Large intestine (tissue), 3 donors: ENCODE measurements at regions not wholly inside any gene's neighbourhood (a gene's known extent, or its start where the extent isn't known, plus 50 kb on each side); places are given as distances from the start of the nearest gene placed in this dataset.
A peak's percentile ranks its signal among the peaks of the same experiment; 100 is the strongest.
"Not testable (repeated sequence)": the region's sequence is repeated elsewhere in the genome, so short reads cannot be mapped to it uniquely, and the experiment has no call there.

ENCODE experiments used
- DNase-seq, 2 donors: peaks; one replicate each; pipeline versions ENCODE4 v3.0.0 to v3.0.0-alpha.2; 2013
- H3K27ac ChIP-seq: one replicate; pipeline ENCODE4 v1.5.1; 2013; ENCODE audit warnings: low read length
- H3K27me3 ChIP-seq: 2 replicates; pipeline ENCODE4 v1.6.1; 2013; ENCODE audit warnings: low read length; ENCODE audit not compliant: control insufficient read depth, insufficient read depth
- H3K36me3 ChIP-seq: 2 replicates; pipeline ENCODE4 v1.6.1; 2013; ENCODE audit warnings: low read length; ENCODE audit not compliant: control insufficient read depth, insufficient read depth
- H3K4me1 ChIP-seq: one replicate; pipeline ENCODE4 v1.6.1; 2013; ENCODE audit warnings: low read length; ENCODE audit not compliant: control insufficient read depth, insufficient read depth
- H3K4me3 ChIP-seq: one replicate; pipeline ENCODE4 v1.5.1; 2013; ENCODE audit warnings: low read length
- H3K9me3 ChIP-seq: one replicate; pipeline ENCODE4 v1.6.1; 2013; ENCODE audit warnings: mild to moderate bottlenecking, low read depth, low read length, moderate library complexity; ENCODE audit not compliant: control insufficient read depth
- WGBS: methylation state at CpG from one replicate; pipeline ENCODE4 v1.1.5; 2013; ENCODE audit warnings: low lambda C conversion rate; ENCODE audit not compliant: insufficient coverage; 5-methylcytosine and 5-hydroxymethylcytosine counted together

GRCh38 chrX:143318857-143319256 lies 198.4 kb downstream of the SPANXN3 start:
- not testable (repeated sequence) for H3K27ac ChIP-seq, H3K4me3 ChIP-seq, H3K9me3 ChIP-seq, H3K4me1 ChIP-seq, H3K27me3 ChIP-seq, H3K36me3 ChIP-seq
- DNase-seq: peak; percentile 11 to 50
- no CpG with 5 or more reads among the region's 2 CpGs for WGBS

GRCh38 chrX:143306991-143307937 lies 210.0 kb downstream of the SPANXN3 start:
- H3K4me1 ChIP-seq: peaks cover 9% of the 10 kb centered on the region
- no peak overlapping the region for H3K4me3 ChIP-seq
- H3K36me3 ChIP-seq: no peaks in the 10 kb centered on the region
- no peaks in the 10 kb centered on the region for H3K9me3 ChIP-seq
- no CpG with 5 or more reads among the region's 9 CpGs for WGBS
- peak; percentile 72 to 87 for DNase-seq
- H3K27me3 ChIP-seq: no peaks in the 10 kb centered on the region
- H3K27ac ChIP-seq: peak overlapping the region; percentile 69

GRCh38 chrX:143304518-143304917 lies 212.8 kb downstream of the SPANXN3 start:
- Histone ChIP-seq H3K9me3 (no peaks in the 10 kb centered on the region), H3K27me3 (no peaks in the 10 kb centered on the region), H3K36me3 (no peaks in the 10 kb centered on the region), H3K27ac (peak overlapping the region; percentile 44), H3K4me3 (no peak overlapping the region), H3K4me1 (peaks cover 9% of the 10 kb centered on the region)
- no CpG with 5 or more reads among the region's 2 CpGs for WGBS
- DNase-seq: peak in 1 of 2 donors; percentile 22

- H3K27ac ChIP-seq: peak overlapping the region; percentile 44
- H3K36me3 ChIP-seq: no peaks in the 10 kb centered on the region
- peaks cover 9% of the 10 kb centered on the region for H3K4me1 ChIP-seq
- H3K27me3 ChIP-seq: no peaks in the 10 kb centered on the region
- WGBS: no CpG with 5 or more reads among the region's 2 CpGs
- no peak overlapping the region for H3K4me3 ChIP-seq
- no peaks in the 10 kb centered on the region for H3K9me3 ChIP-seq
- no peak for DNase-seq
Observed at GRCh38 chrX:143304025-143304424, 213.2 kb downstream of the SPANXN3 start.

GRCh38 chrX:143298663-143299241 lies 218.5 kb downstream of the SPANXN3 start:
- no peaks in the 10 kb centered on the region for H3K27me3 ChIP-seq
- 100% methylated on average over 1 of the region's 3 CpGs for WGBS
- no peaks in the 10 kb centered on the region for H3K36me3 ChIP-seq
- no peak for DNase-seq
- no peaks in the 10 kb centered on the region for H3K4me1 ChIP-seq
- no peak overlapping the region for H3K4me3 ChIP-seq
- H3K9me3 ChIP-seq: no peaks in the 10 kb centered on the region
- no peak overlapping the region for H3K27ac ChIP-seq

- no CpG with 5 or more reads among the region's 1 CpG for WGBS
- no peak for DNase-seq
- H3K9me3 ChIP-seq: no peaks in the 10 kb centered on the region
- H3K27ac ChIP-seq: no peak overlapping the region
- no peaks in the 10 kb centered on the region for H3K27me3 ChIP-seq
- no peaks in the 10 kb centered on the region for H3K36me3 ChIP-seq
- H3K4me1 ChIP-seq: no peaks in the 10 kb centered on the region
- H3K4me3 ChIP-seq: no peak overlapping the region
Observed at GRCh38 chrX:143296521-143296920, 220.8 kb downstream of the SPANXN3 start.

- H3K4me1 ChIP-seq: no peaks in the 10 kb centered on the region
- no peaks in the 10 kb centered on the region for H3K36me3 ChIP-seq
- no peak for DNase-seq
- no peak overlapping the region for H3K27ac ChIP-seq
- no peaks in the 10 kb centered on the region for H3K9me3 ChIP-seq
- no peak overlapping the region for H3K4me3 ChIP-seq
- no peaks in the 10 kb centered on the region for H3K27me3 ChIP-seq
- no CpG with 5 or more reads among the region's 2 CpGs for WGBS
Observed at GRCh38 chrX:143287236-143287635, 230.0 kb downstream of the SPANXN3 start.

GRCh38 chrX:143270317-143270716 lies 244.6 kb downstream of the SPANXN4 start:
- no peak overlapping the region for H3K27ac ChIP-seq
- no CpG with 5 or more reads among the region's 6 CpGs for WGBS
- H3K4me1 ChIP-seq: no peaks in the 10 kb centered on the region
- no peak for DNase-seq
- H3K9me3 ChIP-seq: no peaks in the 10 kb centered on the region
- H3K36me3 ChIP-seq: no peaks in the 10 kb centered on the region
- H3K4me3 ChIP-seq: no peak overlapping the region
- H3K27me3 ChIP-seq: no peaks in the 10 kb centered on the region

- not testable (repeated sequence) for DNase-seq, H3K27me3 ChIP-seq, H3K27ac ChIP-seq, H3K9me3 ChIP-seq, H3K4me1 ChIP-seq, H3K4me3 ChIP-seq, H3K36me3 ChIP-seq
- WGBS: no CpG with 5 or more reads among the region's 2 CpGs
Observed at GRCh38 chrX:143244593-143244992, 218.9 kb downstream of the SPANXN4 start.

- no peak overlapping the region for H3K27ac ChIP-seq
- no peaks in the 10 kb centered on the region for H3K4me1 ChIP-seq
- DNase-seq: no peak
- no peak overlapping the region for H3K4me3 ChIP-seq
- no peaks in the 10 kb centered on the region for H3K36me3 ChIP-seq
- no peaks in the 10 kb centered on the region for H3K9me3 ChIP-seq
- H3K27me3 ChIP-seq: no peaks in the 10 kb centered on the region
- WGBS: no CpG with 5 or more reads among the region's 1 CpG
Observed at GRCh38 chrX:143240658-143241057, 214.9 kb downstream of the SPANXN4 start.
